GM23338 (cell line): ENCODE measurements at regions not wholly inside any gene's neighbourhood (a gene's known extent, or its start where the extent isn't known, plus 50 kb on each side); places are given as distances from the start of the nearest gene placed in this dataset.

Experiments used
- ATAC-seq: fragments of 200-7000 bp; cut with Tn5 transposase; 3 replicates; pipeline ENCODE4 v1.9.1; 2020
- DNase-seq: peaks from one replicate; pipeline ENCODE4 v3.0.0-alpha.2; 2015; ENCODE audit warnings: low spot score
- H2AFZ ChIP-seq: fragments of 200-600 bp; sonication (generic); 2 replicates; pipeline ENCODE4 v1.8.0; 2016; ENCODE audit warnings: antibody characterized with exemption, mild to moderate bottlenecking, moderate library complexity
- H3F3A ChIP-seq: fragments of 200-600 bp; sonication (generic); replicated peaks from 2 replicates; pipeline ENCODE4 v1.8.0; 2017; ENCODE audit warnings: antibody characterized with exemption, mixed run types, low read depth
- H3K27ac ChIP-seq: fragments of 200-600 bp; sonication (generic); 2 replicates; pipeline ENCODE4 v1.6.1; 2016; ENCODE audit warnings: low read depth
- H3K27me3 ChIP-seq: fragments of 200-600 bp; sonication (generic); 2 replicates; pipeline ENCODE4 v1.8.0; 2016; ENCODE audit warnings: mild to moderate bottlenecking, mixed run types, moderate library complexity; ENCODE audit not compliant: insufficient read depth
- H3K36me3 ChIP-seq: fragments of 200-600 bp; sonication (generic); 2 replicates; pipeline ENCODE4 v1.8.0; 2016; ENCODE audit warnings: mild to moderate bottlenecking; ENCODE audit not compliant: insufficient read depth
- H3K4me1 ChIP-seq: fragments of 200-600 bp; sonication (generic); 2 replicates; pipeline ENCODE4 v1.8.0; 2016; ENCODE audit warnings: mild to moderate bottlenecking, moderate library complexity; ENCODE audit not compliant: insufficient read depth
- H3K4me2 ChIP-seq: fragments of 200-600 bp; sonication (generic); 2 replicates; pipeline ENCODE4 v1.7.1; 2017; ENCODE audit warnings: mixed run types
- H3K4me3 ChIP-seq: fragments of 200-600 bp; sonication (generic); 2 replicates; pipeline ENCODE4 v1.6.1; 2016; ENCODE audit warnings: mixed run types
- H3K79me2 ChIP-seq: fragments of 200-600 bp; sonication (generic); replicated peaks from 2 replicates; pipeline ENCODE4 v1.8.0; 2017; ENCODE audit warnings: mild to moderate bottlenecking; ENCODE audit not compliant: insufficient read depth
- H3K9me2 ChIP-seq: fragments of 200-600 bp; sonication (generic); 2 replicates; pipeline ENCODE4 v1.8.0; 2017; ENCODE audit not compliant: insufficient read depth
- H4K20me1 ChIP-seq: fragments of 200-600 bp; sonication (generic); replicated peaks from 2 replicates; pipeline ENCODE4 v1.8.0; 2017; ENCODE audit warnings: mild to moderate bottlenecking; ENCODE audit not compliant: insufficient read depth
- H3K27ac Mint-ChIP-seq: 2 replicates; pipeline ENCODE4 v1.8.0; 2020; ENCODE audit warnings: inconsistent platforms, mild to moderate bottlenecking, moderate library complexity, mixed read lengths
- H3K27me3 Mint-ChIP-seq: 3 replicates; pipeline ENCODE4 v1.8.0; 2022; ENCODE audit warnings: low read depth, mild to moderate bottlenecking, moderate library complexity, mixed read lengths, inconsistent platforms; ENCODE audit not compliant: insufficient read depth, poor library complexity
- H3K36me3 Mint-ChIP-seq: 3 replicates; pipeline ENCODE4 v1.8.0; 2021; ENCODE audit warnings: low read depth, mild to moderate bottlenecking, inconsistent platforms, moderate library complexity, mixed read lengths
- H3K4me1 Mint-ChIP-seq: 3 replicates; pipeline ENCODE4 v1.8.0; 2020; ENCODE audit warnings: mild to moderate bottlenecking, inconsistent platforms, mixed read lengths
- H3K4me3 Mint-ChIP-seq: 3 replicates; pipeline ENCODE4 v1.8.0; 2021; ENCODE audit warnings: moderate library complexity, mild to moderate bottlenecking, inconsistent platforms, mixed read lengths
- H3K9me3 Mint-ChIP-seq: 3 replicates; pipeline ENCODE4 v1.8.0; 2020; ENCODE audit warnings: moderate library complexity, mild to moderate bottlenecking, inconsistent platforms, mixed read lengths
- CREB1 ChIP-seq: fragments of 250-450 bp; sonication (Bioruptor Pico); IDR thresholded peaks from 2 replicates; pipeline ENCODE4 v1.5.0; 2020; ENCODE audit warnings: low read depth, mild to moderate bottlenecking, moderate library complexity
- EZH2 ChIP-seq: fragments of 200-600 bp; sonication (generic); IDR thresholded peaks from one replicate; pipeline ENCODE4 v1.8.0; 2017; ENCODE audit warnings: antibody characterized with exemption, mild to moderate bottlenecking, low read depth; ENCODE audit not compliant: unreplicated experiment
- EZH2phosphoT487 ChIP-seq: fragments of 200-600 bp; sonication (generic); IDR thresholded peaks from one replicate; pipeline ENCODE4 v1.8.1; 2018; ENCODE audit warnings: antibody characterized with exemption; ENCODE audit not compliant: unreplicated experiment
- JUNB ChIP-seq: IDR thresholded peaks from one replicate; pipeline ENCODE4 v1.6.1; 2016; ENCODE audit warnings: antibody characterized with exemption; ENCODE audit not compliant: unreplicated experiment
- NANOG ChIP-seq: IDR thresholded peaks from 2 replicates; pipeline ENCODE4 v1.6.1; 2016; ENCODE audit warnings: antibody characterized with exemption, borderline replicate concordance
- POLR2AphosphoS5 ChIP-seq: IDR thresholded peaks from 2 replicates; pipeline ENCODE4 v1.6.1; 2016; ENCODE audit warnings: antibody characterized with exemption, low read depth
- STAT1 ChIP-seq: IDR thresholded peaks from one replicate; pipeline ENCODE4 v1.6.1; 2016; ENCODE audit warnings: antibody characterized with exemption; ENCODE audit not compliant: unreplicated experiment
- ZNF114 ChIP-seq: fragments of 250-450 bp; sonication (Bioruptor Pico); IDR thresholded peaks from 2 replicates; pipeline ENCODE4 v1.5.0; 2020; ENCODE audit warnings: mild to moderate bottlenecking, moderate library complexity
- ZNF331 ChIP-seq: fragments of 250-450 bp; sonication (Bioruptor Pico); IDR thresholded peaks from 2 replicates; pipeline ENCODE4 v1.5.0; 2020; ENCODE audit warnings: low read depth, mild to moderate bottlenecking, moderate library complexity
- TF ChIP-seq, protein P1 (sequence below): IDR thresholded peaks from one replicate; pipeline ENCODE4 v1.6.1; 2018; ENCODE audit warnings: antibody characterized with exemption; ENCODE audit not compliant: unreplicated experiment
- TF ChIP-seq, protein P2 (sequence below): IDR thresholded peaks from 2 replicates; pipeline ENCODE4 v1.6.1; 2016; ENCODE audit warnings: antibody characterized with exemption
- TF ChIP-seq, protein P3 (sequence below), 2 experiments: fragments of 200-600 bp in 1 of 2; sonication (generic) in 1 of 2; conservative IDR thresholded peaks; 2 replicates each; pipeline versions ENCODE4 v1.5.1 to v1.6.1; 2016 to 2017; ENCODE audit warnings: antibody characterized with exemption in 2 of 2, low read depth in 2 of 2, mild to moderate bottlenecking in 2 of 2, moderate library complexity in 1 of 2
- TF ChIP-seq, protein P4 (sequence below): fragments of 250-450 bp; sonication (Bioruptor Pico); IDR thresholded peaks from 2 replicates; pipeline ENCODE4 v1.5.0; 2020; ENCODE audit warnings: mild to moderate bottlenecking, moderate library complexity

DNA sequence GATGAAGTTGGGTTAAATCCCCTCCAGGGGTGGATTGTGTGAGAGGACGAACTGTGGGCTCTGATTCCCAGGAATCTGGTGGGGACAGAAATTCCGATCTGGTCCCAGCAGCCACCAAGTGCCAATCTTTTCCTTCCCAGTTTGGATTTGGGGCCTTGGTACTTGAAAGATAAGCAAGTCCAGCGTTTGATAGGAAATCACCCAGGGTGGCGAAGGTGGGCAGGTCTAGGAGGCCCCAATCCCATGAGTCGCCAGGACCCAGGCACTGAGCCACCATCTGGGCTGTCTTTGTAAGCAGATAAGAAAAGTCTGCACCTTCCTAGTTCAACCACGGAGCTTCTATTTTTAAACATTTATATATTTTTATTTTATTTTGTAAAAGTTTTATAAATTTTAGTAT is 122.6 kb upstream of the LSM8 start:
- H3K9me3 Mint-ChIP-seq: no peaks in the 10 kb centered on the region
- H3K4me1 ChIP-seq: no peaks in the 10 kb centered on the region
- H3K36me3 ChIP-seq: no peaks in the 10 kb centered on the region
- no peak overlapping the region for H3K27ac ChIP-seq
- H3K36me3 Mint-ChIP-seq: no peaks in the 10 kb centered on the region
- H3K4me2 ChIP-seq: no peak overlapping the region
- H3K4me3 Mint-ChIP-seq: no peak overlapping the region
- no peaks in the 10 kb centered on the region for H3K79me2 ChIP-seq
- TF ChIP-seq, protein P1, sequence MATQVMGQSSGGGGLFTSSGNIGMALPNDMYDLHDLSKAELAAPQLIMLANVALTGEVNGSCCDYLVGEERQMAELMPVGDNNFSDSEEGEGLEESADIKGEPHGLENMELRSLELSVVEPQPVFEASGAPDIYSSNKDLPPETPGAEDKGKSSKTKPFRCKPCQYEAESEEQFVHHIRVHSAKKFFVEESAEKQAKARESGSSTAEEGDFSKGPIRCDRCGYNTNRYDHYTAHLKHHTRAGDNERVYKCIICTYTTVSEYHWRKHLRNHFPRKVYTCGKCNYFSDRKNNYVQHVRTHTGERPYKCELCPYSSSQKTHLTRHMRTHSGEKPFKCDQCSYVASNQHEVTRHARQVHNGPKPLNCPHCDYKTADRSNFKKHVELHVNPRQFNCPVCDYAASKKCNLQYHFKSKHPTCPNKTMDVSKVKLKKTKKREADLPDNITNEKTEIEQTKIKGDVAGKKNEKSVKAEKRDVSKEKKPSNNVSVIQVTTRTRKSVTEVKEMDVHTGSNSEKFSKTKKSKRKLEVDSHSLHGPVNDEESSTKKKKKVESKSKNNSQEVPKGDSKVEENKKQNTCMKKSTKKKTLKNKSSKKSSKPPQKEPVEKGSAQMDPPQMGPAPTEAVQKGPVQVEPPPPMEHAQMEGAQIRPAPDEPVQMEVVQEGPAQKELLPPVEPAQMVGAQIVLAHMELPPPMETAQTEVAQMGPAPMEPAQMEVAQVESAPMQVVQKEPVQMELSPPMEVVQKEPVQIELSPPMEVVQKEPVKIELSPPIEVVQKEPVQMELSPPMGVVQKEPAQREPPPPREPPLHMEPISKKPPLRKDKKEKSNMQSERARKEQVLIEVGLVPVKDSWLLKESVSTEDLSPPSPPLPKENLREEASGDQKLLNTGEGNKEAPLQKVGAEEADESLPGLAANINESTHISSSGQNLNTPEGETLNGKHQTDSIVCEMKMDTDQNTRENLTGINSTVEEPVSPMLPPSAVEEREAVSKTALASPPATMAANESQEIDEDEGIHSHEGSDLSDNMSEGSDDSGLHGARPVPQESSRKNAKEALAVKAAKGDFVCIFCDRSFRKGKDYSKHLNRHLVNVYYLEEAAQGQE: no peak
- TF ChIP-seq JUNB (no peak), CREB1 (CRISPR knock-in tag) (no peak), EZH2phosphoT487 (no peak), ZNF114 (CRISPR knock-in tag) (no peak), STAT1 (no peak), ZNF331 (CRISPR knock-in tag) (no peak), NANOG (no peak), POLR2AphosphoS5 (no peak), EZH2 (no peak)
- TF ChIP-seq, protein P2, sequence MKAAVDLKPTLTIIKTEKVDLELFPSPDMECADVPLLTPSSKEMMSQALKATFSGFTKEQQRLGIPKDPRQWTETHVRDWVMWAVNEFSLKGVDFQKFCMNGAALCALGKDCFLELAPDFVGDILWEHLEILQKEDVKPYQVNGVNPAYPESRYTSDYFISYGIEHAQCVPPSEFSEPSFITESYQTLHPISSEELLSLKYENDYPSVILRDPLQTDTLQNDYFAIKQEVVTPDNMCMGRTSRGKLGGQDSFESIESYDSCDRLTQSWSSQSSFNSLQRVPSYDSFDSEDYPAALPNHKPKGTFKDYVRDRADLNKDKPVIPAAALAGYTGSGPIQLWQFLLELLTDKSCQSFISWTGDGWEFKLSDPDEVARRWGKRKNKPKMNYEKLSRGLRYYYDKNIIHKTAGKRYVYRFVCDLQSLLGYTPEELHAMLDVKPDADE: no peak
- TF ChIP-seq, protein P3, sequence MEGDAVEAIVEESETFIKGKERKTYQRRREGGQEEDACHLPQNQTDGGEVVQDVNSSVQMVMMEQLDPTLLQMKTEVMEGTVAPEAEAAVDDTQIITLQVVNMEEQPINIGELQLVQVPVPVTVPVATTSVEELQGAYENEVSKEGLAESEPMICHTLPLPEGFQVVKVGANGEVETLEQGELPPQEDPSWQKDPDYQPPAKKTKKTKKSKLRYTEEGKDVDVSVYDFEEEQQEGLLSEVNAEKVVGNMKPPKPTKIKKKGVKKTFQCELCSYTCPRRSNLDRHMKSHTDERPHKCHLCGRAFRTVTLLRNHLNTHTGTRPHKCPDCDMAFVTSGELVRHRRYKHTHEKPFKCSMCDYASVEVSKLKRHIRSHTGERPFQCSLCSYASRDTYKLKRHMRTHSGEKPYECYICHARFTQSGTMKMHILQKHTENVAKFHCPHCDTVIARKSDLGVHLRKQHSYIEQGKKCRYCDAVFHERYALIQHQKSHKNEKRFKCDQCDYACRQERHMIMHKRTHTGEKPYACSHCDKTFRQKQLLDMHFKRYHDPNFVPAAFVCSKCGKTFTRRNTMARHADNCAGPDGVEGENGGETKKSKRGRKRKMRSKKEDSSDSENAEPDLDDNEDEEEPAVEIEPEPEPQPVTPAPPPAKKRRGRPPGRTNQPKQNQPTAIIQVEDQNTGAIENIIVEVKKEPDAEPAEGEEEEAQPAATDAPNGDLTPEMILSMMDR (conservative IDR thresholded peaks at IDR 0.05; ENCODE audit: low read depth in 2 of 2): no peak
- TF ChIP-seq, protein P4, sequence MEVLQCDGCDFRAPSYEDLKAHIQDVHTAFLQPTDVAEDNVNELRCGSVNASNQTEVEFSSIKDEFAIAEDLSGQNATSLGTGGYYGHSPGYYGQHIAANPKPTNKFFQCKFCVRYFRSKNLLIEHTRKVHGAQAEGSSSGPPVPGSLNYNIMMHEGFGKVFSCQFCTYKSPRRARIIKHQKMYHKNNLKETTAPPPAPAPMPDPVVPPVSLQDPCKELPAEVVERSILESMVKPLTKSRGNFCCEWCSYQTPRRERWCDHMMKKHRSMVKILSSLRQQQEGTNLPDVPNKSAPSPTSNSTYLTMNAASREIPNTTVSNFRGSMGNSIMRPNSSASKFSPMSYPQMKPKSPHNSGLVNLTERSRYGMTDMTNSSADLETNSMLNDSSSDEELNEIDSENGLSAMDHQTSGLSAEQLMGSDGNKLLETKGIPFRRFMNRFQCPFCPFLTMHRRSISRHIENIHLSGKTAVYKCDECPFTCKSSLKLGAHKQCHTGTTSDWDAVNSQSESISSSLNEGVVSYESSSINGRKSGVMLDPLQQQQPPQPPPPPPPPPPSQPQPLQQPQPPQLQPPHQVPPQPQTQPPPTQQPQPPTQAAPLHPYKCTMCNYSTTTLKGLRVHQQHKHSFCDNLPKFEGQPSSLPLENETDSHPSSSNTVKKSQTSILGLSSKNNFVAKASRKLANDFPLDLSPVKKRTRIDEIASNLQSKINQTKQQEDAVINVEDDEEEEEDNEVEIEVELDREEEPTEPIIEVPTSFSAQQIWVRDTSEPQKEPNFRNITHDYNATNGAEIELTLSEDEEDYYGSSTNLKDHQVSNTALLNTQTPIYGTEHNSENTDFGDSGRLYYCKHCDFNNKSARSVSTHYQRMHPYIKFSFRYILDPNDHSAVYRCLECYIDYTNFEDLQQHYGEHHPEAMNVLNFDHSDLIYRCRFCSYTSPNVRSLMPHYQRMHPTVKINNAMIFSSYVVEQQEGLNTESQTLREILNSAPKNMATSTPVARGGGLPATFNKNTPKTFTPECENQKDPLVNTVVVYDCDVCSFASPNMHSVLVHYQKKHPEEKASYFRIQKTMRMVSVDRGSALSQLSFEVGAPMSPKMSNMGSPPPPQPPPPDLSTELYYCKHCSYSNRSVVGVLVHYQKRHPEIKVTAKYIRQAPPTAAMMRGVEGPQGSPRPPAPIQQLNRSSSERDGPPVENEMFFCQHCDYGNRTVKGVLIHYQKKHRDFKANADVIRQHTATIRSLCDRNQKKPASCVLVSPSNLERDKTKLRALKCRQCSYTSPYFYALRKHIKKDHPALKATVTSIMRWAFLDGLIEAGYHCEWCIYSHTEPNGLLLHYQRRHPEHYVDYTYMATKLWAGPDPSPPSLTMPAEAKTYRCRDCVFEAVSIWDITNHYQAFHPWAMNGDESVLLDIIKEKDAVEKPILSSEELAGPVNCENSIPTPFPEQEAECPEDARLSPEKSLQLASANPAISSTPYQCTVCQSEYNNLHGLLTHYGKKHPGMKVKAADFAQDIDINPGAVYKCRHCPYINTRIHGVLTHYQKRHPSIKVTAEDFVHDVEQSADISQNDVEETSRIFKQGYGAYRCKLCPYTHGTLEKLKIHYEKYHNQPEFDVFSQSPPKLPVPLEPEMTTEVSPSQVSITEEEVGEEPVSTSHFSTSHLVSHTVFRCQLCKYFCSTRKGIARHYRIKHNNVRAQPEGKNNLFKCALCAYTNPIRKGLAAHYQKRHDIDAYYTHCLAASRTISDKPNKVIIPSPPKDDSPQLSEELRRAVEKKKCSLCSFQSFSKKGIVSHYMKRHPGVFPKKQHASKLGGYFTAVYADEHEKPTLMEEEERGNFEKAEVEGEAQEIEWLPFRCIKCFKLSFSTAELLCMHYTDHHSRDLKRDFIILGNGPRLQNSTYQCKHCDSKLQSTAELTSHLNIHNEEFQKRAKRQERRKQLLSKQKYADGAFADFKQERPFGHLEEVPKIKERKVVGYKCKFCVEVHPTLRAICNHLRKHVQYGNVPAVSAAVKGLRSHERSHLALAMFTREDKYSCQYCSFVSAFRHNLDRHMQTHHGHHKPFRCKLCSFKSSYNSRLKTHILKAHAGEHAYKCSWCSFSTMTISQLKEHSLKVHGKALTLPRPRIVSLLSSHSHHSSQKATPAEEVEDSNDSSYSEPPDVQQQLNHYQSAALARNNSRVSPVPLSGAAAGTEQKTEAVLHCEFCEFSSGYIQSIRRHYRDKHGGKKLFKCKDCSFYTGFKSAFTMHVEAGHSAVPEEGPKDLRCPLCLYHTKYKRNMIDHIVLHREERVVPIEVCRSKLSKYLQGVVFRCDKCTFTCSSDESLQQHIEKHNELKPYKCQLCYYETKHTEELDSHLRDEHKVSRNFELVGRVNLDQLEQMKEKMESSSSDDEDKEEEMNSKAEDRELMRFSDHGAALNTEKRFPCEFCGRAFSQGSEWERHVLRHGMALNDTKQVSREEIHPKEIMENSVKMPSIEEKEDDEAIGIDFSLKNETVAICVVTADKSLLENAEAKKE: no peak
- no peak for DNase-seq
- no peaks in the 10 kb centered on the region for H3K9me2 ChIP-seq
- no peak for ATAC-seq
- no peaks in the 10 kb centered on the region for H3K27me3 ChIP-seq
- H3K27me3 Mint-ChIP-seq: no peaks in the 10 kb centered on the region
- no peak overlapping the region for H3K4me3 ChIP-seq
- H3F3A ChIP-seq: no peaks in the 10 kb centered on the region
- no peaks in the 10 kb centered on the region for H4K20me1 ChIP-seq
- no peak overlapping the region for H3K27ac Mint-ChIP-seq
- H3K4me1 Mint-ChIP-seq: peaks cover 4% of the 10 kb centered on the region
- H2AFZ ChIP-seq: no peak overlapping the region
